GM18508 (cell line): ENCODE measurements at regions not wholly inside any gene's neighbourhood (a gene's known extent, or its start where the extent isn't known, plus 50 kb on each side); places are given as distances from the start of the nearest gene placed in this dataset.
"Not testable (repeated sequence)": the region's sequence is repeated elsewhere in the genome, so short reads cannot be mapped to it uniquely, and the experiment has no call there.

Source experiments
- ATAC-seq: cut with Tn5 transposase; IDR thresholded peaks from one replicate; pipeline ENCODE4 v1.9.1; 2021; ENCODE audit warnings: moderate number of reproducible peaks; ENCODE audit not compliant: insufficient read depth, unreplicated experiment

DNA sequence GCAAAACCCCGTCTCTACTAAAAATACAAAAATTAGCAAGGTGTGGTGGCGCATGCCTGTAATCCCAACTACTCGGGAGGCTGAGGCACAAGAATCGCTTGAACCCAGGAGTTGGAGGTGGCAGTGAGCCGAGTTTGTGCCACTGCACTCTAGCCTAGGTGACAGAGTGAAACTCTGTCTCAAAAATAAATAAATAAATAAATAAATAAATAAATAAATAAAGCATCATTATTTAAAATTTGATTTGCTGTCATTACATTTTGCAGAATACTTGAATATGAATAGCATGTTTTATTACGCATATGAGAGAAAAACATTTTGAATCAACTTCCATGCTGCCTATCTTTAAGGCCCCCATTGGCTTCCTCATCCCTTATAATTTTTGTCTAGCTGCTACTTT, 53.4 kb upstream of the MED14 start:
- not testable (repeated sequence) for ATAC-seq

DNA sequence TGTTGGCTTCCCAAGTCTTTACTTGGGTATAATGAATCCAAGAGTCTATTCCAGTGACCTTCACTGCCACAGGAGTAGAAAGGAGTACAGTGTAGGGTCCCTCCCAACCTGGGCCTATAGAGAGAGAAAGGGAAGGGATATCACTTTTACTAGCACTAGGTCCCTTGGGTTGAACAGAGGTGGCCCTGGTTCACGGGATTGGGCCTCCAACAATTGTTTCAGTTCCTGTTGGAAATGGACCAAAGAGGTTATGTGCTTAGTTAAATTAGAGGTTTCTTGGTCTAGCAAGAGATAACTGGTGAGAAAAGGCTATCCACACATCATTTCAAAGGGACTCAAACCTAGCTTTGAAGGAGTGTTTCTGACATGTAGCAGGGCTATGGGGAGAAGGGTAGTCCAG, 57.1 kb upstream of the MED14 start:
- ATAC-seq = no peak

DNA sequence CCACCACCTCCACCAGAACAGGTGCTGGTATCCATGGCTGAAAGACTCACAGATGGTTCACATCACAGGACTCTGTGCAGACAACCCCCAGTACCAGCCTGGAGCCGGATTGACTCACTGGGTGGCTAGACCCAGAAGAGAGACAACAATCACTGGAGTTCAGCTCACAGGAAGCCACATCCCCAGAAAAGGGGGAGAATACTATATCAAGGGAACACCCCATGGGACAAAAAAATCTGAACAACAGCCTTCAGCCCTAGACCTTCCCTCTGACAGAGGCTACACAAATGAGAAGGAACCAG, 59.4 kb upstream of the MED14 start:
- ATAC-seq = not testable (repeated sequence)

DNA sequence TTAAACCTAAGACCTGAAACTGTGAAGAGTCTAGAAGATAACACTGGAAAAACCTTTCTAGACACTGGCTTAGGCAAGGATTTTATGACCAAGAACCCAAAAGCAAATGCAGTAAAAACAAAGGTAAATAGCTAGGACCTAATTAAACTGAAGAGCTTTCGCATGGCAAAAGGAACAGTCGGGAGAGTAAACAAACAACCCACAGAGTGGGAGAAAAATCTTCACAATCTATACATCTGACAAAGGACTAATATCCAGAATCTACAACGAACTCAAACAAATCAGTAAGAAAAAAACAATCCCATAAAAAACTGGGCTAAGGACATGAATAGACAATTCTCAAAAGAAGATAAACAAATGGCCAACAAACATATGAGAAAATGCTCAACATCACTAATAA, 64.4 kb upstream of the MED14 start:
- not testable (repeated sequence) for ATAC-seq

DNA sequence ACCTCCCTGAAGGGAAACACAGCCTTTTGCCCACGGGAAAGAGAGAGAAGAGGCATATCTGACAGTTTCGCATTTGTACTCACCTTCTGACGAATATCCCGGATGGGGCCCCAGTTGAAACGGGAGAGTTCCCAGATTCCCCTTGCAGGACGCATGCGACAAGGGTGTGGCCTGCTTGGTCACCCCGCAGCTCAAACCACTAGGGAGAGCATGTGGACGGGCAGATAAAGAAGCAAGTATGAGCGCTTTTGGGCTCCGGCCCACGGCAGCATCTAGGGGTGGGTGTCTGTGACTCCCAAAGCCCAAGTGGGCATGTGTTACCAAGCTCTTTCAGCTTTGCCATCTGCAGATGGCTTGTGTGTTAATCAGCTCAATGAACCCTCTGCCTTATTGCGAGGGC, 70.1 kb upstream of the MED14 start:
- no peak for ATAC-seq

DNA sequence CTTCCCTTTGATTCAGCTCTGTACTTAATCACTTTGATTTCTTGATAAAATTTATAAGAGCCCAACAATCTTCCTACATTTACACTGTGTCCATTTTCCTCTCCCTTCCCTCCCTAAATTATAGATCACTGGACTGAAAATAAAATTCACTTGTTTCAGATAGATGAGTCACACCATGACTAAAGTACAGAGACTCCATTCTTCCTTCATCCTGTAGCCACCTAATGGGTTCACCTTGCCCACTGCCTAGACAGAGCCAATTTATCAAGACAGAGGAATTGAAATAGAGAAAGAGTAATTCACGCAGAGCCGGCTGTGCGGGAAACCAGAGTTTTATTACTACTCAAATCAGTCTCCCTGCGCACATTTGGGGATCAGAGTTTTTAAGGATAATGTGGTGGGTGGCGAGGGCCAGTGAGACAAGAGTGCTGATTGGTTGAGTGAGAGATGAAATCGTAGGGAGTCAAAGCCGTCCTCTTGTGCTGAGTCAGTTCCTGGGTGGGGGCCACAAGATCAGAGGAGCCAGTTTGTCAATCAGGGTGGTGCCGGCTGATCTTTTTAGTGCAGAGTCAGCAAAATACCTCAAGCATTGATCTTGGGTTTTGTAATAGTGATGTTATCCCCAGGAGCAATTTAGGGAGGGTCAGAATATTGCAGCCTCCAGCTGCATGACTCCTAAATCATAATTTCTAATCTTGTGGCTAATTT, 71.3 kb upstream of the MED14 start:
- no peak for ATAC-seq

DNA sequence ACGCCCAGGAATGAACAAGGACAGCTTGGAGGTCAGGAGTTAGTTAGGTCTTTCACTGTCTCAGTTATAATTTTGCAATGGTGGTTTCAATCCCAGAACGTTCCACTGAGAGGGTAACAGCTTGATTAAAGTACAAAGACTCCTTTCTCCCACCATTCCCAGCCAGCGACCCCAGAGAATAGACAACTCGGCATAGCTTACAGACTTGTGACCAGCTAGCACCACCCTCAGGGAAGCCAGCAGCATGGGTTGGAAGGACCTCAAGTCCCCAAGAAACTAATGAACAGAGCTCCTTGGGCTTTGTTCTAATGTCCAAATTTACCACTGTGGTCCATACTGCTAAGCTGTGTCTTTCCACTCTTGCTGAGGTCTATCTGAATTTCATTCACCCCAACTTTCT, 72.0 kb upstream of the MED14 start:
- ATAC-seq = no peak

DNA sequence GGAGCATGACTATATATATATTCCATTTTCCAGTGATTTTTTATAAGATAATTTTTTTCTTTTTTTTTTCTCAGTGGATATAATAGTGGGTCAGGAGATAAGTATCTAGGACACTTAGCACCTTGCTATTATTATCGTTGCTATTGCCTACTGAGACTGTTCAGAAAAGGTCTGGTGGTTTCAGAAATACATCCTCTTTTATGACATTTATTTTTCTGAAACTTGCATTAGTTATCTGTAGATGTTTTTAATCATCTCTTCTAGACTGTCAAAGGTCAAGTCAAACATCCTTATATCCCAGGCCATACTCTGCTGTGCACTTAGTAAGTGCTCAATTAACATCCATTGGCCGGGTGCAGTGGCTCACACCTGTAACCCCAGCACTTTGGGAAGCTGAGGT, 72.9 kb upstream of the MED14 start:
- no peak for ATAC-seq

DNA sequence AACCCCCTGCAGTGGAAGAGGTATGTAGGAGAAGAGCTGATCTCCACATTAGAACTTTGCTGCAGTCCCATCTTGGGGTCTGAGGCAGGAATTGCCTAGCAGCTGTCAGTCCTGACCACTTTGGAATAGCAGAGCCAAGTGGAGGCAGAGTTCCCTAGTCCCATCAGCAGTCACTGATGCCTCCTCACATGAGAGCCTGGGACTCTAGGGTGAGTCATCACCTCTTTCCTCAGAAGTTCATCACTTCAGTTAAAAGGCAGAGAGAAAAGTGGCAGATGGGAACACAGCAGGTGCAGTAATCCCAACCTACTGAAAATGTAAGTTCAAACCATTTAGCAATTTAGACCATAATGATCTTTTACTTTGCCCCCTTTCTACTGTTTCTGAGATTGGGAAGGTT, 73.9 kb upstream of the MED14 start:
- ATAC-seq = no peak

DNA sequence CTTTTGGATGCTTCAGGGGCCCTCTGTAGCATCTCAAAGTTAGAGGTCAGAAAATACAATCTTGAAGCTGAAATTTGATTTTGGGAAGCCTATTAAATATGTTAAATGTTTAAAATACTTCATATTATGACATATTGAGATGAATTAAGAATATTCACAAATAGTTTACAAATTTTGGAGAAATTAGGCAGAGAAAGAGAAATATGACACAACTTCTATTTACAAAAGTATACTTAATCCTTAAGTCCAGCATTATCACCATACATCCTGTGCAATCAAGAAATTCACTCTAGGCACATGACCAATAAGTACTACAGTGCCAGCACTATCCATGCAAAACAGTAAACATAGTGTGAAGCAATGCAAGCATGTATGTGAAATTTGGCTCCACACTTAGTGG, 79.7 kb upstream of the MED14 start:
- ATAC-seq = not testable (repeated sequence)

DNA sequence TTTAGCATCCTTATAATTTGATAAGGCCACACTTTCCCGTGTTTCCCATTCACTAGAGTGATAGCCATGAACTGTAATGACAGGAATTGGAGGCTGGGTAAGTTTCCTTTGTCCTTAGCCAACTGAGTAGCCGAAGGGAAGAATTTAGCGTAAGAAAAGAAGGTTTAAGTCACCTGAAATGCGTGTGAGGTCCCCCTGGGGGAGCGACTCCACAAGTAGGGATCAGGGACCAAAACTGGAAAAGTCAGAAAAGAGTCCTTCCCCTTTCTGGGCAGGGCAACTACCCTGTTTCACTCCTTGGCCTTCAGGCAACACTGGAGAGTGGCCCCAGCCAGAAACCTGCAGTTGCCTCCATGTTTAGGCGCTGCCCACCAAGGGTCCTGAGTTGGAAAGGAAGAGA, 81.6 kb upstream of the MED14 start:
- ATAC-seq = no peak

DNA sequence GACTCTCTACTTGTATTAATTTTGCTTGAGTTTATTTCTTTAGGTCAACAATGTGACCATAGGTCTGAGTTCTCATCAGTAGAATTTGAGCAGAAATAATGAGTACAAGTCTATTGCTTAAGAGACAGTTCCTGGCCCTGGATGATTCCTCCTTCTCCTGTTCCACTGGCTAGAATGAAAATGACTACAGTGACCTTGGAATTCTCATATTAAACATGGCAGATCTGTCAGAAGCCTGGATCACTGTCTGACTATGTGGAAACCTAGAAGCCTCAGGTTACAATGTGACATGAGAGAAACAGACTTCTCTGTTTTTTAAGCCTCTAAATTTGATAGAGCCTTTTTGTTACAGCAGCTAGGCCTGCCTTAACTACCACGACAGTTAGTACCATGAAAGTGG, 82.9 kb upstream of the MED14 start:
- ATAC-seq = no peak

DNA sequence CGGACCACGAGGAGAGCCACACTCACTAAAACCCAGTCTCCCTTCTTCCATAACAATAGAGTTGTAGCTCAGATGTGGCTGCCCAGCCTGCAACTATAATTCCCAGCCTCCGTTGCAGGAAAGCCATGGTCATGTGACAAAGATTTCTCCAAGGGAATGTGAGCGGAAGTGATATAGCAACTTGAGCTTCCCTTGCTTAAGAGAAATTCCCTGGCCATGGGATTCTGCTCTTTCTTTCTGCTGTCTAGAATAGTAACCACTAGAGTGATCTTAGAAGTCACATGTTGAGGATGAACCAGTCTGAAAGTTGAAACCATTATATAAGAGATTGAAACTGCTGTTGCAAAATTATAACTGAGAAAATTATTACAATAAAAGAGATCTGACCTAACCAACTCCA, 86.4 kb upstream of the MED14 start:
- ATAC-seq = no peak

DNA sequence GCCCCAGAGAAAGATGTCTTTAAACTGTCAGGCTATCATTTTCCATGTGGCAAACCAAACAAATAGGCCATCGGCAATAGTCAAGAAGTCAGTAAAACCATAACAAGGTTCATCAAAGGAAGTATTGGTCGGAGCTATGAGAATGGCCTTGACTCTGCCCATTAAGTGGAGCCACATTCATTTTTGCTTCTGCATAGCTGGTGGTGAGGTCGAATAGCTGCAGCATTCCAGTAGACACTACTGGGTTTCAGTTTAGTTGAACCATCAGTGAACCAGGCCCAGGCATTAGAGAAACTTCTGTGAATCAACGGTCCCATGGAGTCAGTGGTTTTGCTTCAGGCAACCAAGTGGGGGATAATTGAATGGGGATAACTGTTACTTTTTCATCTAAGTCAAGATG, 92.0 kb upstream of the MED14 start:
- no peak for ATAC-seq

DNA sequence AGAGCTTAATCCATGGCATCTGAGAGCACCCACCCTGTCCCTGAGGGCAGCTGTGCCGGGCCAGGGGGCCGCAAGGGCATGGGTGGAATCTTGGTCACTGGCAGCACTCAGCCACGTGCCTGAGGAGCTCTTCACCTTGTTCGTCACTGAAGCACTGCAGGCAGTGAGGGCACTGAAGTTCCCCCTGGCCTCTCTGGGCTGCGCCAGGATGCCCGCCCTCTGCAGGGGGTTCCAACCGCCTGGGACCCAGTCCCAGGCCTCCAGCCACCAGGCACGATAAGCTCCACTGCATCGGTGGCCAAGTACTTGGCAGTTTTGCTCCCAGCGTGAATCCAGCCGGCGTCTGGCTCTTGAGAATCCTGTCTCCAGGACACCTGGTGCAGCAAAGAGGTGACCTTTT, 96.4 kb upstream of the MED14 start:
- ATAC-seq = no peak

DNA sequence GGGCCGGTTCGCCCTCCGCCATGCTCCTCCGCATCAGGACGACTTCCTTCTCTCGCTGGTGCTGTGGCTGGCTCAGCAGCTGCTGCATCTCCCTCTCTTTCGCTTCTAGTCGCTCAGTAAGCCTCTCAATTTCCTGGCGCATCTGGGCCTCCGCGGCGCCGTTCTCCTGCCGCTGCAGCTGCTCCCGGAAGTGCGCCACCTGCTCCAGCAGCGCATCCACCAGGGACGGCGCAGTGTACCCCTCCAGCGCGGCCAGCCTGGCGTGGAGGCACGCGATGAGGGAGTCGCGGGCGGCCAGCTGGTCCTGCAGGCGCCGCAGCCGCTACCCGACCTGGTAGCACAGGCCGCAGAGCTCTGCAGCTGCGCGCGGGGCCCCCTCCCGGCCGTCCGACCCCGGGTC, 97.4 kb upstream of the MED14 start:
- ATAC-seq = no peak

DNA sequence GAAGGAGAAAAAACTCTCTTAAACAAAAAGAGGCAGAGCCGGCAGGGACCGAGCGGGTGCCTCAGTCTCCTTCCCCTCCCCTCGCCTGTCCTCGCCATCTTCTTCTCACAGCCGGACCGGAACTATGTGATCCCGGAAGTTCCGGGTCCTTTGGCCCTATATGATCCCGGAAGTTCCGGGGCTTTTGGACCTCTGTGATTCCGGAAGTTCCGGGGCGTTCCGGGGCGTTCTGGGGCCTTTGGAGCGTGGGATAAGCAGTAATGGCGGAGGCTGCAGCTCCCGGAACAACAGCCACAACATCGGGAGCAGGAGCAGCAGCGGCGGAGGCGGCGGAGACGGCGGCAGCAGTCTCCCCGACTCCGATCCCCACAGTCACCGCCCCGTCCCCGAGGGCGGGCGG, 98.9 kb upstream of the MED14 start:
- no peak for ATAC-seq

DNA sequence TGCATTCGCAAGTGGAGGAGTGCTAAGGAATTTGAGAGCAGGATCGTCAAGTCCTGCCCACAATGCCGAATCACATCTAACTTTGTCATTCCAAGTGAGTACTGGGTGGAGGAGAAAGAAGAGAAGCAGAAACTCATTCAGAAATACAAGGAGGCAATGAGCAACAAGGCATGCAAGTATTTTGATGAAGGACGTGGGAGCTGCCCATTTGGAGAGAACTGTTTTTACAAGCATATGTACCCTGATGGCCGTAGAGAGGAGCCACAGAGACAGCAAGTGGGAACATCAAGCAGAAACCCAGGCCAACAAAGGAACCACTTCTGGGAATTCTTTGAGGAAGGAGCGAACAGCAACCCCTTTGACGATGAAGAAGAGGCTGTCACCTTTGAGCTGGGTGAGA, 100.2 kb upstream of the MED14 start:
- no peak for ATAC-seq

DNA sequence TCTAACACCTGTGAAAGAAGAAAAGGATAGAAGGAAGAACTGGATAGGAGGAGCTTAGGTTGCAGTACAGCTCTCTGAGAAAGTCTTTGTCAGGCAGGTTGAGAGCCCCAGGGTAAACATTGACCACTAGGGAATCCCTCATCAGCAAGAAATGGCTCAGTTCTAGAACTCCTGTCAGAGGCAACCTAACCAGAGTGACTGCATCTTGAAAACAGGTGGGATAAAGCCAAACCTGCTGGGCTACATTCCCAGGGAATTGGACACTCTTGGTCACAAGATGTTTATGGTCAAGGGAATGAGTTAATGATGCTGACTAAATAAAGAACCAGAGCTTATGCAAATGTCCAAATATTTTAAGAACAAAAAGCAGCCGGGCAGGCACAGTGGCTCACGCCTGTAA, 108.3 kb upstream of the MED14 start:
- no peak for ATAC-seq

DNA sequence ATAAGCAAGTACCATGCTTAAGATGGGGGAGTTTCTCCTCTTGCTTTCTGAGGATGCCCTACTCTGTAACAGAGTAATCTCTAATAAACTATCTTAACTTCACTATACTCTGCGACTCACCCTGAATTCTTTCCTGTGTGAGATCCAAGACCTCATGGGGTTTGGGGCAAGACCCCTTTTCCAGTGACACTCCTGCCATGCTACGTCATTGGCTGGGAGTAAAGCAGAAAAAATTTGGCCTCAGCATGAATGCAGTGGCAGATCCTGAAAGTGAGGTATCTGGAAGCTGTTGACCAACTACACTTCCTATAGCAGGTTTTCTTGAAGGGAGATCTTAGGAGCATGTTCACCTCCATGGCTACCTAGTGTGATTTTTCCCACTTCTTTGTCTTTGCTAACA, 109.1 kb upstream of the MED14 start:
- no peak for ATAC-seq

DNA sequence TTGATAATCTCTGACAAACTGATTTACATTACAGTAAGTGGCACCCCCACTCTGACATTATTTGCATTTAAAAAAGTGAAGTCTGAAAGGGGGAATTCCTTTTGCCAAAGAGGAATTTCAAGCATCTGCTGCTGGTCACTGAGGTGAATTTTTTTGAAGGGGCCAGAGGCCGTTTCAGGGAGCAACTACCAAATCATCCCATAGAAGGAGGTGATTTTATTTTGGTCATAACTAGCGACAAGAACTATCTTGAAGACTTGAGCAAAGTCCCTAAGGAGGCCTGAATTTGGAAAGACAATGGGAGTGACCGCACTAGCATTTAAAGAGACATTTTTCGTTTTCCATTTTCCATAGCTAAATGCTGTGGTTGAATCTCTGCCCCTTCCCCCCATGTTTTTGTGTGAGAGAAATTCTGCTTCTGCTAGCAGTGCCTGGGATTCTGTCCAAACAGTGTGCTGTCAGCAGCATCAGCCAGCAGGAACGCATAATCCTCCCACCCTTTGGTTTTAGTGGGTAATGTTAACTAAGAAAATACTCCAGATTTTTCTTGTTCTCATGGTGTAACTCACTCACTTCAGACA, 110.1 kb upstream of the MED14 start:
- ATAC-seq = no peak

DNA sequence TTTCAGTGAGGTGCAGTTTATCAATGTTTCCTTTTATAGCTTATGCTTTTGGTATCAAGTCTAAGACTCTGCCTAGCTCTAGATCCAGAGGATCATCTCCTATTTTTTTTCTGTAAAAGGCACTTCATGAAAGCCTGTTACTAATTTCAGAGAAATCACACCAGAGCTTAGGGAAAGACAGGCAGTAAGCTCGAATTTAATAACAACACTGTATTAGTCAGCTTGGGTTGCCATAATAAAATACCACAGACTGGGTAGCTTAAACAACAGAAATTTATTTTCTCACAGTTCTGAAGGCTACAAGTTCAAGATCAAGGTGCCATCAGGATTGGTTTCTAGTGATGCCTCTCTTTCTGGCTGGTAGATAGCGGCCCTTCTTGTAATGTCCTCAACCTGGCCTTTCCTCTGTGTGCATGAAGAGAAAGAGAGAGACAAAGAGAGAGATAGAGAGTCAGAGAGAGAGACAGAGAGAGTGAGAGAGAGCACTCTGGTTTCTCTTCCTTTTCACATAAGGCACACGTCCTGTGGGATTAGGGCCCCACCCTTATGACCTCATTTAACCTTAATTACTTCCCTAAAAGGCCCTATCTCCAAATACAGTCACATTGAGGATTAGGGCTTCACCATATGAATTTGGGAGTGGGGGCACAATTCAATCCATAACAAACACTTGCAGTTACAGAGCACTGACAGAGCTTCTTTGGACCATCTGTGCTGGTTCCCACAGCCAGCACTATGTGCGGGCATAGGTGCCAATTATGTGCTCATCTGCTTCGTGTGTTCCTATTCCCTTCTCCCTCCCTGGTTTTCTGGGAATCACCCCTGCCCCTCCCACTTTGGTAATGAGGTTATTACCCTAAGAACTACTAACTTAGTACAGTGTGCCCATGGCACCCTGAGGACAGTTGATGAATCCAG, 114.8 kb upstream of the MED14 start:
- ATAC-seq = no peak
